Bronchial epithelial cell (primary cell): ENCODE measurements at regions not wholly inside any gene's neighbourhood (a gene's known extent, or its start where the extent isn't known, plus 50 kb on each side); places are given as distances from the start of the nearest gene placed in this dataset.
"Not testable (repeated sequence)": the region's sequence is repeated elsewhere in the genome, so short reads cannot be mapped to it uniquely, and the experiment has no call there.

Source experiments
- DNase-seq: peaks from one replicate; pipeline ENCODE4 v3.0.0-alpha.2; 2010; ENCODE audit warnings: low read depth
- FAIRE-seq: peaks from 2 replicates; lab custom pipeline; 2011; peaks lifted over from hg19 to GRCh38; lab: Jason Lieb, UNC
- H3K27me3 ChIP-seq: 2 replicates; pipeline ENCODE4 v1.5.1; 2011; ENCODE audit warnings: low read length; ENCODE audit not compliant: control insufficient read depth, insufficient read depth
- H3K36me3 ChIP-seq: 2 replicates; pipeline ENCODE4 v1.5.1; 2011; ENCODE audit warnings: low read length; ENCODE audit not compliant: control insufficient read depth, insufficient read depth
- H3K4me3 ChIP-seq: 2 replicates; pipeline ENCODE4 v1.5.1; 2011; ENCODE audit warnings: mild to moderate bottlenecking, low read depth, low read length, control low read depth
- CTCF ChIP-seq: IDR thresholded peaks from 2 replicates; pipeline ENCODE4 v1.5.1; 2011; ENCODE audit warnings: mild to moderate bottlenecking, moderate library complexity, low read length, control low read depth, inconsistent platforms; ENCODE audit not compliant: insufficient read depth, severe bottlenecking

DNA sequence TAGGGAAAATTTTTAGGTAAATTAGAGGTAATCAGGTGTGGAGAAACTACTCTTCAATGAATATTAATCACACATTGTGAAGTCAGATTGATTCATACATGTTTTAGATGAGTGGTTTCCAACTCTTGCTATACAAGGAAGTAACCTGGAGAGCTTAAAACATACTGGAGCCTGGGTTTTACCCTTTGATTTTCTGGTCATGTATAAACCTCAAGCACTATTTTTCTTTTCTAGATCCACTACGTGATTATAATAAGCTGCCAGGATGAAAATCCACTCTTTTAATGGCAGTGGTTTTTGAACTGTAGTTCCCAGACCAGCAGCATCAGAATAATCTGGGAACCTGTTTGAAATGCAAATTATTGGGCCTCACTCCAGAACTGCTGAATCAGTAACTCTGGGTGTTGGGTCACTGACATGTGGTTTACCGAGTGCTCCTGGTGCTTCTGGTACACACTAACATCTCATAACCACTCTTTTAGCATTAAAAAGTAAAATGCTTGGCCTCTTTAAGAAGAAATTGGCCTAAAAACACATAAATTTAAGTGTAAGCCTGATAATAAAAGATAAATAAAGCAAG is 63.4 kb downstream of the DCAF12L1 start:
- no peak for TF ChIP-seq CTCF
- no peak overlapping the region for H3K4me3 ChIP-seq
- no peak for FAIRE-seq
- H3K27me3 ChIP-seq: no peaks in the 10 kb centered on the region
- H3K36me3 ChIP-seq: no peaks in the 10 kb centered on the region
- no peak for DNase-seq

DNA sequence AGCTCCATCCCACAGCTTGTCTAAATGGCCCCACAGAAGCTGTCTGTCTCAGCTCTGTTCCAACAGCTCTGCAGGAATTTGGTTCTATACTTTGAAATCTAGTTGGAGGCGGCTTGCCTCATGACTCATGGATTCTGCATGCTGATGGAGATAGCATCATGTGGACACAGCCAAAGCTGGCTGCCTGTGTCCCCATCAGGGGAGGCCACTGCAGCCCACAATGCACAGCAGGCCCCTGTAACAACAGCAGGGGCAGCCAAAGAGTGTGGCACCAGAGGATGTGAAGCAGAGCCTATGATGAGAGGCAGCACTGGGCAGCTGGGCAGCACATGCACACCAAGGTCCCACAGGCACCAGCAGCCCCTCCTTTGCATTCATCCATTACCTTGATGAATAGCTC is 67.2 kb downstream of the DCAF12L1 start:
- Histone ChIP-seq H3K27me3 (no peaks in the 10 kb centered on the region), H3K4me3 (no peak overlapping the region), H3K36me3 (no peaks in the 10 kb centered on the region)
- no peak for TF ChIP-seq CTCF
- DNase-seq: no peak
- FAIRE-seq: no peak

- DNase-seq: no peak
- Histone ChIP-seq H3K36me3 (no peaks in the 10 kb centered on the region), H3K4me3 (no peak overlapping the region), H3K27me3 (no peaks in the 10 kb centered on the region)
- TF ChIP-seq CTCF: no peak
- no peak for FAIRE-seq
These were observed 70.7 kb downstream of the DCAF12L1 start for GRCh38 chrX:126481916-126482315.

DNA sequence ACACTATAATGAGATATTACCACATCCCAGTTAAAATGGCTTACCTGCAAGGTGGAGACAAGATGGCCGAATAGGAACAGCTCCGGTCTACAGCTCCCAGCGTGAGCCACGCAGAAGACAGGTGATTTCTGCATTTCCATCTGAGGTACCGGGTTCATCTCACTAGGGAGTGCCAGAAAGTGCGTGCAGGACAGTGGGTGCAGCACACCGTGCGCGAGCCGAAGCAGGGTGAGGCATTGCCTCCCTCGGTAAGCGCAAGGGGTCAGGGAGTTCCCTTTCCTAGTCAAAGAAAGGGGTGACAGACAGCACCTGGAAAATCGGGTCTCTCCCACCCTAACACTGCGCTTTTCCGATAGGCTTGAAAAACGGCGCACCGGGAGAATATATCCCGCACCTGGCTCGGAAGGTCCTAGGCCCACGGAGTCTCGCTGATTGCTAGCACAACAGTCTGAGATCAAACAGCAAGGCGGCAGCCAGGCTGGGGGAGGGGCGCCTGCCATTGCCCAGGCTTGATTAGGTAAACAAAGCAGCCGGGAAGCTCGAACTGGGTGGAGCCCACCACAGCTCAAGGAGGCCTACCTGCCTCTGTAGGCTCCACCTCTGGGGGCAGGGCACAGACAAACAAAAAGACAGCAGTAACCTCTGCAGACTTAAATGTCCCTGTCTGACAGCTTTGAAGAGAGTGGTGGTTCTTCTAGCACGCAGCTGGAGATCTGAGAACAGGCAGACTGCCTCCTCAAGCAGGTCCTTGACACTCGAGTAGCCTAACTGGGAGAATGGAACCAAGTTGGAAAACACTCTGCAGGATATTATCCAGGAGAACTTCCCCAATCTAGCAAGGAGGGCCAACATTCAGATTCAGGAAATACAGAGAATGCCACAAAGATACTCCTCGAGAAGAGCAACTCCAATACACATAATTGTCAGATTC is 92.5 kb downstream of the DCAF12L1 start:
- H3K36me3 ChIP-seq, H3K4me3 ChIP-seq, DNase-seq, H3K27me3 ChIP-seq, FAIRE-seq: not testable (repeated sequence)

DNA sequence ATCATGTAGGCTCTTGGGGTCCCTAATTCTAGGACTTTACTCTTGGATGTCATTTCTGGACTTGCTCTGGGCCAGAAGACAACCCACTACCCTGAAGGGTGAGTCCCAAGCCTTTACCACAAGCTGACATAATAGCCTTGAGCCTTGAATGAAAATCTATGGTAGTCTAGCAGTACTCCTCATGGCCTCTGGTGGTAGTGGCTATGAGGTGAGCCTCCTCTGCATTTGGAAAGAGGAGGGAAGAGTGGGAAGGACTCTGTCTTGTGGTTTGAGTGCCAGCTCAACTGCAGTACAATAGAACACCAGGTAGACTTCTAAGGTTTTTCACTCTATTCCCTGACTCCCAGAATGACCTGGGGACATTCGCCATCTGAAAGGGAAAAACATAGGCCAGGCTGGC is 96.5 kb downstream of the DCAF12L1 start:
- Histone ChIP-seq H3K27me3 (no peaks in the 10 kb centered on the region), H3K36me3 (no peaks in the 10 kb centered on the region), H3K4me3 (no peak overlapping the region)
- FAIRE-seq (peak; percentile 75), DNase-seq (no peak)
- no peak for TF ChIP-seq CTCF

- FAIRE-seq (no peak), DNase-seq (no peak)
These were observed 103.9 kb downstream of the DCAF12L1 start for GRCh38 chrX:126448681-126449080.

More at GRCh38 chrX:126448681-126449080, 103.9 kb downstream of the DCAF12L1 start:
- TF ChIP-seq CTCF: no peak
- H3K4me3 ChIP-seq: no peak overlapping the region
- H3K27me3 ChIP-seq: no peaks in the 10 kb centered on the region
- no peaks in the 10 kb centered on the region for H3K36me3 ChIP-seq
